ENCODE measurements at regions not wholly inside any gene's neighbourhood (a gene's known extent, or its start where the extent isn't known, plus 50 kb on each side); places are given as distances from the start of the nearest gene placed in this dataset.
"Not testable (repeated sequence)": the region's sequence is repeated elsewhere in the genome, so short reads cannot be mapped to it uniquely, and the experiment has no call there.

GRCh38 chr6:81256223-81256622 lies 496.3 kb downstream of the TENT5A start:
- RAD21 ChIA-PET (ENCODE audit: unreplicated experiment); CTCF ChIA-PET: not testable (repeated sequence)

GRCh38 chr6:81253821-81254220 lies 498.7 kb downstream of the TENT5A start:
- H3K79me2 ChIP-seq (ENCODE audit: control insufficient read depth, insufficient read depth, low read length): no peaks in the 10 kb centered on the region
- no peaks in the 10 kb centered on the region for H3K27me3 ChIP-seq (replicated peaks in 1 of 2; ENCODE audit: control insufficient read depth in 2 of 2, insufficient read depth in 2 of 2, low read length in 1 of 2)
- no peaks in the 10 kb centered on the region for H4K20me1 ChIP-seq (ENCODE audit: control insufficient read depth, insufficient read depth)
- POLR2A ChIA-PET: no interaction called here
- intact Hi-C loops (cut with micrococcal nuclease; ENCODE audit: unreplicated experiment): no loop called here
- H3K36me3 ChIP-seq (ENCODE audit: control insufficient read depth in 2 of 2, insufficient read depth in 2 of 2, low read length in 1 of 2): no peaks in the 10 kb centered on the region
- RAD21 ChIA-PET (ENCODE audit: unreplicated experiment): no interaction called here
- SMC1A ChIA-PET (ENCODE audit: uncharacterized antibody, unreplicated experiment): no interaction called here
- H3K4me2 ChIP-seq (ENCODE audit: control insufficient read depth, insufficient read depth): no peak overlapping the region
- no peak for ATAC-seq
- no peak overlapping the region for H3K27ac ChIP-seq (ENCODE audit: control insufficient read depth, insufficient read depth)
- no TSS peak for BruUV-seq (replicated peaks)
- H3K4me3 ChIP-seq: no peak overlapping the region
- DNase-seq (ENCODE audit: low read depth, low spot score): no peak
- CTCF ChIA-PET: no interaction called here
- in situ Hi-C loops (cut with MboI): no loop called here
- no peaks in the 10 kb centered on the region for H3K9me3 ChIP-seq (replicated peaks; ENCODE audit: control insufficient read depth, insufficient read depth, low read length)
- H2AFZ ChIP-seq (ENCODE audit: control insufficient read depth, low read depth, low read length): no peak overlapping the region
- H3K4me1 ChIP-seq (ENCODE audit: control insufficient read depth, insufficient read depth, low read length): no peaks in the 10 kb centered on the region
- H3K9ac ChIP-seq (ENCODE audit: control insufficient read depth, insufficient read depth, low read length): no peak overlapping the region
- FAIRE-seq: no peak
- TF ChIP-seq RCOR1 (conservative IDR thresholded peaks at IDR 0.05; ENCODE audit: low read depth, low read length) (no peak), CTCF (IDR thresholded peaks at IDR 0.05 in 2 of 3, conservative IDR thresholded peaks at IDR 0.05 in 1 of 3; ENCODE audit: control insufficient read depth in 2 of 3, extremely low read depth in 1 of 3, insufficient read depth in 1 of 3, low read depth in 3 of 3, low read length in 3 of 3) (no peak), PBX3 (IDR thresholded peaks at IDR 0.05; ENCODE audit: insufficient replicate concordance, low read depth, low read length) (no peak), ZBTB33 (IDR thresholded peaks at IDR 0.05) (no peak), ATF7 (IDR thresholded peaks at IDR 0.05; ENCODE audit: low read depth) (no peak), MEF2B (IDR thresholded peaks at IDR 0.05; ENCODE audit: partially characterized antibody, poor library complexity, severe bottlenecking) (no peak), ZNF687 (IDR thresholded peaks at IDR 0.05) (no peak)

More at GRCh38 chr6:81256223-81256622, 496.3 kb downstream of the TENT5A start:
- H3K27me3 ChIP-seq (replicated peaks in 1 of 2; ENCODE audit: control insufficient read depth in 2 of 2, insufficient read depth in 2 of 2, low read length in 1 of 2); H3K4me1 ChIP-seq (ENCODE audit: control insufficient read depth, insufficient read depth, low read length); H3K9me3 ChIP-seq (replicated peaks; ENCODE audit: control insufficient read depth, insufficient read depth, low read length); H2AFZ ChIP-seq (ENCODE audit: control insufficient read depth, low read depth, low read length); H3K4me3 ChIP-seq; intact Hi-C loops (cut with micrococcal nuclease; ENCODE audit: unreplicated experiment); ATAC-seq; H3K36me3 ChIP-seq (ENCODE audit: control insufficient read depth in 2 of 2, insufficient read depth in 2 of 2, low read length in 1 of 2); SMC1A ChIA-PET (ENCODE audit: uncharacterized antibody, unreplicated experiment); H3K27ac ChIP-seq (ENCODE audit: control insufficient read depth, insufficient read depth); H3K9ac ChIP-seq (ENCODE audit: control insufficient read depth, insufficient read depth, low read length); DNase-seq (ENCODE audit: low read depth, low spot score); FAIRE-seq; H3K4me2 ChIP-seq (ENCODE audit: control insufficient read depth, insufficient read depth); BruUV-seq (replicated peaks); POLR2A ChIA-PET; H3K79me2 ChIP-seq (ENCODE audit: control insufficient read depth, insufficient read depth, low read length); H4K20me1 ChIP-seq (ENCODE audit: control insufficient read depth, insufficient read depth); in situ Hi-C loops (cut with MboI): not testable (repeated sequence)
- WGBS (ENCODE audit: insufficient coverage, insufficient replicate concordance, low lambda C conversion rate, missing lambda C conversion rate): 25% methylated on average over 6 of the region's 6 CpGs
